Parathyroid adenoma (tissue), 2 donors: ENCODE measurements at regions not wholly inside any gene's neighbourhood (a gene's known extent, or its start where the extent isn't known, plus 50 kb on each side); places are given as distances from the start of the nearest gene placed in this dataset.

Experiments used
- H2AFZ ChIP-seq: fragments of 300-600 bp; sonication (generic); one replicate; pipeline ENCODE4 v1.7.0; 2017; ENCODE audit warnings: antibody characterized with exemption, mild to moderate bottlenecking
- H3K27ac ChIP-seq: fragments of 300-600 bp; sonication (generic); one replicate; pipeline ENCODE4 v1.7.0; 2017
- H3K27me3 ChIP-seq: fragments of 300-600 bp; sonication (generic); one replicate; pipeline ENCODE4 v1.7.0; 2017; ENCODE audit warnings: low read length; ENCODE audit not compliant: control insufficient read depth, insufficient read depth
- H3K36me3 ChIP-seq: fragments of 300-600 bp; sonication (generic); one replicate; pipeline ENCODE4 v1.7.0; 2017; ENCODE audit warnings: low read length; ENCODE audit not compliant: control insufficient read depth, insufficient read depth
- H3K4me1 ChIP-seq: fragments of 300-600 bp; sonication (generic); one replicate; pipeline ENCODE4 v1.7.0; 2017; ENCODE audit warnings: control low read depth
- H3K4me2 ChIP-seq: fragments of 300-600 bp; sonication (generic); one replicate; pipeline ENCODE4 v1.7.0; 2017; ENCODE audit warnings: low read length
- H3K4me3 ChIP-seq: fragments of 300-600 bp; sonication (generic); one replicate; pipeline ENCODE4 v1.7.0; 2017; ENCODE audit warnings: low read depth, low read length
- H3K79me2 ChIP-seq: fragments of 300-600 bp; sonication (generic); one replicate; pipeline ENCODE4 v1.7.0; 2017; ENCODE audit warnings: control low read depth
- H3K9ac ChIP-seq: fragments of 300-600 bp; sonication (generic); one replicate; pipeline ENCODE4 v1.7.0; 2017; ENCODE audit warnings: mild to moderate bottlenecking
- H3K9me3 ChIP-seq: fragments of 300-600 bp; sonication (generic); one replicate; pipeline ENCODE4 v1.7.0; 2017; ENCODE audit warnings: low read length; ENCODE audit not compliant: control insufficient read depth
- TF ChIP-seq, protein P1 (sequence below): fragments of 300-600 bp; sonication (generic); IDR thresholded peaks from one replicate; pipeline ENCODE4 v1.7.0; 2017; ENCODE audit warnings: antibody characterized with exemption, mild to moderate bottlenecking
- donor health status: primary hyperparathyroidism.

DNA sequence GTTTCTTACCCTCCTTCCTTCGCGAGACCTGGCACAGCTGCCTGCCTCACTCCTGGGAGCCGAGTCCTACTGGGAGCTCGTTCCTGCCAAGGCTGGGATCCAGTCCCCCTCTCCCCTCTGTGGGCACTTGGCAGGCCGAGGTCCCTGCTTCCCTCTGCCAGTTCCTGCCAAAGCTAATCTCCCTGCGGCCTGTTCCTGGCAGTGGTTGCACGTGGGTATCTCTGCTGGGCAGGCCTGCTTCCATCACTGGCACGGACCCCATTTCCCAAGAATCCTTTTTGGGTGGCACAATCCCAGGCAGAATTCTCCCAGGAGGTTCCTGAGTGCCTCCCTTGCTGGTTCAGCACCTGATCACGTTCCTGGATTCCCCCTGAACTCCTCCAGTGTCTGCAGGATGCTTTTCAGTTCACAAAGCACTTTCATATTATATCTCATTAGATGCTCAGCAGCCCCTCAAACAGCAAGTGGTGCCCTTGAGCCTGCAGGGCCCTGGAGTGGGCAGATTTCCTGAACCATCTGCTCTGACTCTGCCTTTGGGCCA, 96.5 kb downstream of the RRM1 start:
- TF ChIP-seq, protein P1, sequence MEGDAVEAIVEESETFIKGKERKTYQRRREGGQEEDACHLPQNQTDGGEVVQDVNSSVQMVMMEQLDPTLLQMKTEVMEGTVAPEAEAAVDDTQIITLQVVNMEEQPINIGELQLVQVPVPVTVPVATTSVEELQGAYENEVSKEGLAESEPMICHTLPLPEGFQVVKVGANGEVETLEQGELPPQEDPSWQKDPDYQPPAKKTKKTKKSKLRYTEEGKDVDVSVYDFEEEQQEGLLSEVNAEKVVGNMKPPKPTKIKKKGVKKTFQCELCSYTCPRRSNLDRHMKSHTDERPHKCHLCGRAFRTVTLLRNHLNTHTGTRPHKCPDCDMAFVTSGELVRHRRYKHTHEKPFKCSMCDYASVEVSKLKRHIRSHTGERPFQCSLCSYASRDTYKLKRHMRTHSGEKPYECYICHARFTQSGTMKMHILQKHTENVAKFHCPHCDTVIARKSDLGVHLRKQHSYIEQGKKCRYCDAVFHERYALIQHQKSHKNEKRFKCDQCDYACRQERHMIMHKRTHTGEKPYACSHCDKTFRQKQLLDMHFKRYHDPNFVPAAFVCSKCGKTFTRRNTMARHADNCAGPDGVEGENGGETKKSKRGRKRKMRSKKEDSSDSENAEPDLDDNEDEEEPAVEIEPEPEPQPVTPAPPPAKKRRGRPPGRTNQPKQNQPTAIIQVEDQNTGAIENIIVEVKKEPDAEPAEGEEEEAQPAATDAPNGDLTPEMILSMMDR: no peak
- Histone ChIP-seq H3K9me3 (no peaks in the 10 kb centered on the region), H2AFZ (no peak overlapping the region), H3K79me2 (no peaks in the 10 kb centered on the region), H3K36me3 (no peaks in the 10 kb centered on the region), H3K4me2 (no peak overlapping the region), H3K4me3 (no peak overlapping the region), H3K27me3 (no peaks in the 10 kb centered on the region), H3K9ac (no peak overlapping the region), H3K4me1 (no peaks in the 10 kb centered on the region), H3K27ac (no peak overlapping the region)

DNA sequence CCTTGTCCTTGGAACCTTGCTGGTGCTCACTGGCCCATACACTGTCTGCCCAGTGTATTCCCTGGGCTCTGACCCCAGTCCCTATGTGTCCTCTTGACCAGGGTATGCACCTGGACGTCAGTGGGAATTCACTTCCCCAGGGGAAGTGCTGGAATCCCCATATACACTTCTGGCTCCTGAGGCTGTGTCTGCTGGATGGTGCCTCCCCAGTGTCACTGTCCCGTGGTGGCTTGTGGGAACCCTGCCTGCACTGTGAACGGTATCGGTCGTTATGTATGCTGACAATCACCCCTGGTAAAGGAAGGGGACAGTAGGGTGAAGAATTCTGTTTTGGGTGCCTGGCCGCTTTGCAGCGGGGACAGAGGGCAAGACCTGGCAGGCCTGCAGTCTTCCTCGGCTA, 95.9 kb downstream of the RRM1 start:
- Histone ChIP-seq H3K79me2 (no peaks in the 10 kb centered on the region), H3K27me3 (no peaks in the 10 kb centered on the region), H3K36me3 (no peaks in the 10 kb centered on the region), H3K4me3 (no peak overlapping the region), H3K4me2 (no peak overlapping the region), H3K9ac (no peak overlapping the region), H3K27ac (no peak overlapping the region), H3K9me3 (no peaks in the 10 kb centered on the region), H2AFZ (no peak overlapping the region), H3K4me1 (no peaks in the 10 kb centered on the region)
- TF ChIP-seq, protein P1: no peak

DNA sequence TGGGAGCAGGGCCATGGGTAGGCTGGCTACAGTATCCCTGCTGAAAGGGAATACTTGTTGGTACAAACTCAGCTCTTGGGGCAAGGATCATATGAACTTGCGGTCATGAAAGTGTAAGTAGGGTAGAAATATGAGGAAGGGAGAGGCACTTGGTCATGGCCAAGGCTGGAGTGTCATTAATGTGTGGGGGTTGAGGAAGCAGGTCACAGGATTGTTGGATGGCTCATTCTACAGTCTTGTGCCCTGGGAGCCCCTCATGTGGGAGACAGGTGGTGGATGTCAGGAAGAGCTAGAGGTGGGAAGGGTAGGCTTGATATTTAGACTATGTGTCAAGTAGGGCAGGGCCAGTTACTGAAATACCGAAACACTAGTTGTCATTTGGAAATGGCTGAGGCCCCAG, 95.5 kb downstream of the RRM1 start:
- H3K4me3 ChIP-seq: no peak overlapping the region
- no peak overlapping the region for H2AFZ ChIP-seq
- H3K4me2 ChIP-seq: no peak overlapping the region
- H3K9ac ChIP-seq: no peak overlapping the region
- no peaks in the 10 kb centered on the region for H3K36me3 ChIP-seq
- TF ChIP-seq, protein P1: no peak
- no peaks in the 10 kb centered on the region for H3K9me3 ChIP-seq
- H3K27me3 ChIP-seq: no peaks in the 10 kb centered on the region
- H3K79me2 ChIP-seq: no peaks in the 10 kb centered on the region
- no peak overlapping the region for H3K27ac ChIP-seq
- no peaks in the 10 kb centered on the region for H3K4me1 ChIP-seq
